Mucosa of descending colon (tissue), 3 donors: ENCODE measurements at regions not wholly inside any gene's neighbourhood (a gene's known extent, or its start where the extent isn't known, plus 50 kb on each side); places are given as distances from the start of the nearest gene placed in this dataset.

Experiments used
- ATAC-seq: fragments of 200-7000 bp; cut with Tn5 transposase; one replicate; pipeline ENCODE4 v1.9.1; 2020; ENCODE audit warnings: mild to moderate bottlenecking, moderate library complexity
- DNase-seq, 3 donors: peaks; one replicate each; pipeline ENCODE4 v3.0.0-alpha.2; 2020
- H3K36me3 ChIP-seq: fragments of 200-600 bp; one replicate; pipeline ENCODE4 v1.8.0; 2021; ENCODE audit warnings: low read depth, mild to moderate bottlenecking
- H3K4me1 ChIP-seq: fragments of 200-600 bp; one replicate; pipeline ENCODE4 v1.8.0; 2021; ENCODE audit warnings: low read depth, mild to moderate bottlenecking
- H3K4me3 ChIP-seq: fragments of 200-600 bp; one replicate; pipeline ENCODE4 v1.8.0; 2021; ENCODE audit warnings: mild to moderate bottlenecking
- H3K9me3 ChIP-seq: fragments of 200-600 bp; one replicate; pipeline ENCODE4 v1.8.0; 2021; ENCODE audit warnings: mild to moderate bottlenecking
- intact Hi-C, 2 donors: fragments of 100-400 bp; cut with DNase I in 1 of 2; cut with micrococcal nuclease in 1 of 2; formaldehyde crosslinking; loops; one replicate each; pipeline versions ENCODE4 v1.11.0 to v1.11.1; 2022; cut with DNase I, micrococcal nuclease
- TF ChIP-seq, protein P1 (sequence below): fragments of 200-600 bp; IDR thresholded peaks from one replicate; pipeline ENCODE4 v1.8.0; 2022; ENCODE audit warnings: antibody characterized with exemption, mild to moderate bottlenecking
- donor health status: DM: no; HTN: no; CAD: no; lungs with moderate emphysema.
- donor health status: DM: no; HTN: no; CAD: no.
- donor health status: DM: no; HTN: yes; CAD: no.

GRCh38 chr19:23998568-23998967 is 83.9 kb downstream of the ZNF726 start:
- Histone ChIP-seq H3K36me3 (no peaks in the 10 kb centered on the region), H3K9me3 (peaks cover 63% of the 10 kb centered on the region), H3K4me3 (no peak overlapping the region), H3K4me1 (no peaks in the 10 kb centered on the region)
- TF ChIP-seq, protein P1, sequence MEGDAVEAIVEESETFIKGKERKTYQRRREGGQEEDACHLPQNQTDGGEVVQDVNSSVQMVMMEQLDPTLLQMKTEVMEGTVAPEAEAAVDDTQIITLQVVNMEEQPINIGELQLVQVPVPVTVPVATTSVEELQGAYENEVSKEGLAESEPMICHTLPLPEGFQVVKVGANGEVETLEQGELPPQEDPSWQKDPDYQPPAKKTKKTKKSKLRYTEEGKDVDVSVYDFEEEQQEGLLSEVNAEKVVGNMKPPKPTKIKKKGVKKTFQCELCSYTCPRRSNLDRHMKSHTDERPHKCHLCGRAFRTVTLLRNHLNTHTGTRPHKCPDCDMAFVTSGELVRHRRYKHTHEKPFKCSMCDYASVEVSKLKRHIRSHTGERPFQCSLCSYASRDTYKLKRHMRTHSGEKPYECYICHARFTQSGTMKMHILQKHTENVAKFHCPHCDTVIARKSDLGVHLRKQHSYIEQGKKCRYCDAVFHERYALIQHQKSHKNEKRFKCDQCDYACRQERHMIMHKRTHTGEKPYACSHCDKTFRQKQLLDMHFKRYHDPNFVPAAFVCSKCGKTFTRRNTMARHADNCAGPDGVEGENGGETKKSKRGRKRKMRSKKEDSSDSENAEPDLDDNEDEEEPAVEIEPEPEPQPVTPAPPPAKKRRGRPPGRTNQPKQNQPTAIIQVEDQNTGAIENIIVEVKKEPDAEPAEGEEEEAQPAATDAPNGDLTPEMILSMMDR = no peak
- DNase-seq = no peak
- ATAC-seq = no peak
- intact Hi-C loops = no loop called here

GRCh38 chr19:23999821-24000610 is 85.3 kb downstream of the ZNF726 start:
- H3K4me1 ChIP-seq = no peaks in the 10 kb centered on the region
- intact Hi-C loops = no loop called here
- ATAC-seq (no peak), DNase-seq (no peak)
- H3K9me3 ChIP-seq = peaks cover 60% of the 10 kb centered on the region
- H3K36me3 ChIP-seq = no peaks in the 10 kb centered on the region
- TF ChIP-seq, protein P1 = no peak
- H3K4me3 ChIP-seq = no peak overlapping the region

DNA sequence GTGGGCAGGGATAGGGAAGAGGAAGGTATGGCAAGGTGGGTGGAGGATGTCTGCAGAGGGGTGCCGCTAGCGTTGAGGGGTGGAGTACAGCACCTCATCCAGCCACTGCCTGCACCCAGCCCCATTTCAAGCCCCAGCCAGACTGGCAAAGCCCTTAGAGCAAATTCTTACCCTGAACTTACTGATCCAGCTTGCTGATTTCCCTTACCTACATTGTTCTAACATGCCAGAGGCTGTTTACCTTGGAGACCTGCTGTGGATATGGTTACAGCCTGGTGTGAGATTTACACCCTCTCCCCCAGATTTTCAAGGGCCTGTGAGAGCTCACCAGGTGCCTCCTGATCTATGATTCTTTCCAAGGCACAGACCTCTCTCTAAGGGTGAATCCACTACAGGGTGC is 86.0 kb downstream of the ZNF726 start:
- TF ChIP-seq, protein P1 = no peak
- Histone ChIP-seq H3K9me3 (peaks cover 59% of the 10 kb centered on the region), H3K4me3 (no peak overlapping the region), H3K36me3 (no peaks in the 10 kb centered on the region), H3K4me1 (no peaks in the 10 kb centered on the region)
- intact Hi-C loops = no loop called here
- ATAC-seq (no peak), DNase-seq (no peak)

DNA sequence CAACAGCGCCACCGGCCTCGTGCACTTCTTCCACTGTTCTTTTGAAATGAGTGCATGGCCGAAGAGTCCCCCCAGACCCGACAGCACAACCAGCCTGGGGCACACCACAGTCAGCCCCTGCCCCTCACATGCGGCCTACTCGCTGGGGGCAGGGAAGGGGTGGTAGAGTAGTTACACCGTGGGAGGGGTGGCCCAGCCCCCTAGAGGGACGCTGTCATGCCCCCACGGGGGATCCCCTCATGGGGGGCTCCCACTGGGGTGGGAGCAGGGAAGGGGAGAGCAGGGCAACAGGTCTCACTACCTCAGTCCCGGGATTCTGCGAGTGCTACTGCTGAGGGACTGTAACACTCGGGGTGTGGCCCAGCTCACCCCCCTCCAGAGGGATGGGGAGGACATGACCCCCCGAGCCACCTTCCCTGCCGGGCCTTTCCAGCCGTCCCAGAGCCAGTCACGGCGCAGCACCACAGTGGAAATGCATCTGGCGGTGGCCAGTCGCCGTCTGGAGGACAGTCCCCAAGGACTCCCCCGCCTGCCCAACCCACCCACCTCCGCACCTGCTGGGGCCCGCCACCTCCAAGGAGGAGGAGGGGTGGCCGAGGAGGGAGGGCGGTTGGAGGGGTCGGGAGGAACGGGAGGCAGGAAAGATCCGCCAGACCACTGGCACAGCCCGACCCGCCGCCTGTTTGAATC is 84.6 kb upstream of the ZNF254 start:
- Histone ChIP-seq H3K4me1 (no peaks in the 10 kb centered on the region), H3K9me3 (peaks cover 49% of the 10 kb centered on the region), H3K4me3 (no peak overlapping the region), H3K36me3 (no peaks in the 10 kb centered on the region)
- ATAC-seq = no peak
- intact Hi-C loops = no loop called here
- no peak for DNase-seq
- TF ChIP-seq, protein P1 = no peak

DNA sequence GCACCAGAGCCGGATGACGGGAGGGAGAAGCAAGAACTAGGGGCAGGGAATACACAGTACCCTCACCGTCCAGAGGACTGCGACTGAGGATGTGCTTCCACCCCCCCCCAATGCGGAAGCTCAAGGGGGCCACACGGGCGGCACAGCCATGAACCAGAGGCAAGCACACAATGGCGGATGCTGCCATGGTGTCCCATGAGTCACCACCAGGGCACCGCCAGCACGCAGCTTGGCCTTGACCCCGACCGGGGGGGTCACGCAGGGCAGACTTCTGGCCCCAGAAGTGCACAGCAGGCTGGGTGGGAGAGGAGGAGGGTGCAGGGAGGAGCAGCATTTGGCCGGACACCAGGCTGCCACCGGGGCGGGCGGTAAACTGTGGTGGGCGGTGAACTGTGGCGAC is 83.5 kb upstream of the ZNF254 start:
- ATAC-seq = no peak
- DNase-seq = no peak
- TF ChIP-seq, protein P1 = no peak

More for the DNA sequence above, 83.5 kb upstream of the ZNF254 start:
- H3K4me3 ChIP-seq = no peak overlapping the region
- intact Hi-C loops = no loop called here
- H3K36me3 ChIP-seq = no peaks in the 10 kb centered on the region
- H3K4me1 ChIP-seq = no peaks in the 10 kb centered on the region
- peaks cover 42% of the 10 kb centered on the region for H3K9me3 ChIP-seq
